ENCODE measurements at regions not wholly inside any gene's neighbourhood (a gene's known extent, or its start where the extent isn't known, plus 50 kb on each side); places are given as distances from the start of the nearest gene placed in this dataset.

DNA sequence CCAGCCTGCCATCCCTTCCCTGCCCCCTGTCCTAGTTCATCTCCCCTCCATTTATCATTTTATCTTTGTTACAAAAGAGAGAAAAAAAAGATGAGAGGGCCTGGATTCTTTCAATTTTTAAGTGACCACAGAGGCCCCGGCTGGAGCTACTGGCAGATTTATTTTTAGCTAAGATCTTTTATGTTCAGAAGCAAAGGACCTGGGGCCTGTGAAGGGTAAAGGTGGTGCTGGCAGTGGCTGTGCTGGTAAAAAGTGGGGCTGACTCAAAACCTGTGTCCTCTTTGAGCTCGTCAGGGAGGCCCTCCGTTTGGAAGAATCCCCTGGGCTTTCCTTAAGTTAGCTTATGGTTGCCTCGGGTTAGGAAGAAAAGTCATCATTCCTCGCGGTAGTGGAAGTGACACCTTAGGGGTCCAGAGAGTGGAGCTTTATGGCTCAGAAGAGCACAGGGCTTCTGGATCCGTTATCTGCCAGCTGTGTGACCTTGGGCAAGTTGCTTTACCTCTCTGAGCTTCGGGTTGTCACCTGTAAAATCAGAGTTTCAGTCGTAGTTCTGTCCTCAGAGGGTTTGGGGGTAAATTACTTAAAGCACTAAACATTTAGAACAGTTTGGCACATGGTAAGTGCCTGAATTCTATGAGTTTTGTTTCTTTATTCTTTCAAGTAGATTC is 923.8 kb upstream of the EEF2KMT start:
- TF ChIP-seq CTCF (IDR thresholded peaks at IDR 0.05 in 8 of 11, conservative IDR thresholded peaks at IDR 0.05 in 3 of 11) (no peak), POLR2AphosphoS5 (IDR thresholded peaks at IDR 0.05) (no peak)
